DND-41 (cell line): ENCODE measurements at regions not wholly inside any gene's neighbourhood (a gene's known extent, or its start where the extent isn't known, plus 50 kb on each side); places are given as distances from the start of the nearest gene placed in this dataset.

ENCODE experiments used
- ATAC-seq: fragments of 200-7000 bp; cut with Tn5 transposase; 3 replicates; pipeline ENCODE4 v1.9.1; 2021; ENCODE audit warnings: low read depth; ENCODE audit not compliant: insufficient read depth
- DNase-seq: peaks from one replicate; pipeline ENCODE4 v3.0.0-alpha.2; 2020
- H2AFZ ChIP-seq: 2 replicates; pipeline ENCODE4 v1.6.0; 2012; ENCODE audit warnings: low read depth, low read length
- H3K27ac ChIP-seq: 2 replicates; pipeline ENCODE4 v1.5.1; 2012; ENCODE audit warnings: low read length, inconsistent platforms
- H3K27me3 ChIP-seq: fragments of 200-600 bp; sonication (generic); 2 replicates; pipeline ENCODE4 v1.6.0; 2012; ENCODE audit warnings: low read length, mild to moderate bottlenecking, inconsistent platforms; ENCODE audit not compliant: insufficient read depth, poor library complexity
- H3K36me3 ChIP-seq: 2 replicates; pipeline ENCODE4 v1.5.1; 2012; ENCODE audit warnings: low read length, inconsistent platforms; ENCODE audit not compliant: insufficient read depth
- H3K4me1 ChIP-seq: 2 replicates; pipeline ENCODE4 v1.5.1; 2012; ENCODE audit warnings: mild to moderate bottlenecking, low read length; ENCODE audit not compliant: insufficient read depth
- H3K4me2 ChIP-seq: 2 replicates; pipeline ENCODE4 v1.6.0; 2012; ENCODE audit warnings: mild to moderate bottlenecking, moderate library complexity, low read length, inconsistent platforms; ENCODE audit not compliant: insufficient read depth
- H3K4me3 ChIP-seq, 2 experiments: fragments of 200-600 bp in 1 of 2; shearing (Covaris generic) in 1 of 2; 2 replicates each; pipeline ENCODE4 v1.5.1; 2012 to 2016; ENCODE audit warnings: inconsistent platforms in 2 of 2, low read length in 2 of 2, mild to moderate bottlenecking in 2 of 2, low read depth in 1 of 2, moderate library complexity in 1 of 2
- H3K79me2 ChIP-seq: 2 replicates; pipeline ENCODE4 v1.6.0; 2012; ENCODE audit warnings: low read length, inconsistent platforms; ENCODE audit not compliant: insufficient read depth
- H3K9ac ChIP-seq: 2 replicates; pipeline ENCODE4 v1.6.0; 2012; ENCODE audit warnings: low read depth, mild to moderate bottlenecking, inconsistent platforms, low read length, moderate library complexity
- H3K9me3 ChIP-seq: 2 replicates; pipeline ENCODE4 v1.5.1; 2012; ENCODE audit warnings: low read length, moderate library complexity, mild to moderate bottlenecking, inconsistent platforms; ENCODE audit not compliant: insufficient read depth, severe bottlenecking
- H4K20me1 ChIP-seq: 2 replicates; pipeline ENCODE4 v1.6.0; 2012; ENCODE audit warnings: low read length; ENCODE audit not compliant: insufficient read depth
- EZH2 ChIP-seq: IDR thresholded peaks from 3 replicates; pipeline ENCODE4 v1.6.1; 2012; ENCODE audit warnings: borderline replicate concordance, low read depth, mild to moderate bottlenecking, moderate library complexity, low read length, inconsistent platforms; ENCODE audit not compliant: severe bottlenecking
- TF ChIP-seq, protein P1 (sequence below): IDR thresholded peaks from 2 replicates; pipeline ENCODE4 v1.5.1; 2012; ENCODE audit warnings: borderline replicate concordance, low read length, moderate library complexity, mild to moderate bottlenecking; ENCODE audit not compliant: poor library complexity, severe bottlenecking; ENCODE audit errors: extremely low read depth

DNA sequence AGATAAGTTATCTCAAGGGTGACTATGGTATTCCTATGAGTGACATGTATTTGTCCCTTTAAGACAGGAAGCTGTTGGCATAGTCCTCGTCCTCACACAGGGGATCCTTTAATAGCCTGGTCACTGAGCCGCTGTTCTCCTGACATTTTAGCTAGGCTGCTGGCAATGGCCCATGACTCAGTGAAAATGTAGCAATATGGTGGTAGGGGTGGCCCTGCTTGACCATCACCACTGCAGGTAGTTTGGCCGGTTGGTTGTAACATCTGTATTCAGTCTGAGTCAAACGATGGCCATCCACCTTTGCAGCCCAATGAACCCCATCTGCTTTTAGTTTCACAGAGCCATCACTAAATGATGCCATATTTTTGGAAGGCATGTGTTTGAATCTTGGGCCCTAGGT, 110.1 kb upstream of the RAB18 start:
- Histone ChIP-seq H3K4me3 (no peak overlapping the region), H3K9me3 (no peaks in the 10 kb centered on the region), H3K36me3 (no peaks in the 10 kb centered on the region), H3K27me3 (peaks cover 9% of the 10 kb centered on the region), H3K27ac (no peak overlapping the region), H3K4me2 (no peak overlapping the region), H3K79me2 (no peaks in the 10 kb centered on the region), H4K20me1 (no peaks in the 10 kb centered on the region), H2AFZ (no peak overlapping the region), H3K4me1 (no peaks in the 10 kb centered on the region), H3K9ac (no peak overlapping the region)
- ATAC-seq = no peak
- DNase-seq = no peak
- TF ChIP-seq EZH2 = no peak
- TF ChIP-seq, protein P1, sequence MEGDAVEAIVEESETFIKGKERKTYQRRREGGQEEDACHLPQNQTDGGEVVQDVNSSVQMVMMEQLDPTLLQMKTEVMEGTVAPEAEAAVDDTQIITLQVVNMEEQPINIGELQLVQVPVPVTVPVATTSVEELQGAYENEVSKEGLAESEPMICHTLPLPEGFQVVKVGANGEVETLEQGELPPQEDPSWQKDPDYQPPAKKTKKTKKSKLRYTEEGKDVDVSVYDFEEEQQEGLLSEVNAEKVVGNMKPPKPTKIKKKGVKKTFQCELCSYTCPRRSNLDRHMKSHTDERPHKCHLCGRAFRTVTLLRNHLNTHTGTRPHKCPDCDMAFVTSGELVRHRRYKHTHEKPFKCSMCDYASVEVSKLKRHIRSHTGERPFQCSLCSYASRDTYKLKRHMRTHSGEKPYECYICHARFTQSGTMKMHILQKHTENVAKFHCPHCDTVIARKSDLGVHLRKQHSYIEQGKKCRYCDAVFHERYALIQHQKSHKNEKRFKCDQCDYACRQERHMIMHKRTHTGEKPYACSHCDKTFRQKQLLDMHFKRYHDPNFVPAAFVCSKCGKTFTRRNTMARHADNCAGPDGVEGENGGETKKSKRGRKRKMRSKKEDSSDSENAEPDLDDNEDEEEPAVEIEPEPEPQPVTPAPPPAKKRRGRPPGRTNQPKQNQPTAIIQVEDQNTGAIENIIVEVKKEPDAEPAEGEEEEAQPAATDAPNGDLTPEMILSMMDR = no peak

DNA sequence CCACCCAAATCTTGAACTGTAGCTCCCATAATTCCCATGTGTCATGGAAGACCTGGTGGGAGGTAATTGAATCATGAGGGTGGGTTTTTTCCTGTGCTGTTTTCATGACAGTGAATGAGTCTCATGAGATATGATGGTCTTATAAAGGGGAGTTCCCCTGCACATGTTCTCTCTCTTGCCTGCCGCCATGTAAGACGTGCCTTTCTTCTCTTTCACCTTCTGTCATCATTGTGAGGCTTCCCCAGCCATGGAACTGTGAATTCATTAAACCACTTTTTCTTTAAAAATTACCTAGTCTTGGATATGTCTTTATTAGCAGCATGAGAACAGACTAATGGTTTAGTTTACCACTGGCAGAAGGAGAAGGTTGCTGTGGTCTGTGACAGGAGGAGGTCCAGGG, 111.5 kb upstream of the RAB18 start:
- no peak overlapping the region for H3K9ac ChIP-seq
- H3K9me3 ChIP-seq = no peaks in the 10 kb centered on the region
- no peaks in the 10 kb centered on the region for H3K36me3 ChIP-seq
- ATAC-seq (no peak), DNase-seq (no peak)
- H4K20me1 ChIP-seq = no peaks in the 10 kb centered on the region
- H3K27ac ChIP-seq = no peak overlapping the region
- H3K4me3 ChIP-seq = no peak overlapping the region
- TF ChIP-seq EZH2 = no peak
- TF ChIP-seq, protein P1 = no peak
- H2AFZ ChIP-seq = no peak overlapping the region
- no peak overlapping the region for H3K4me2 ChIP-seq
- no peaks in the 10 kb centered on the region for H3K79me2 ChIP-seq
- H3K4me1 ChIP-seq = no peaks in the 10 kb centered on the region
- peaks cover 11% of the 10 kb centered on the region for H3K27me3 ChIP-seq

DNA sequence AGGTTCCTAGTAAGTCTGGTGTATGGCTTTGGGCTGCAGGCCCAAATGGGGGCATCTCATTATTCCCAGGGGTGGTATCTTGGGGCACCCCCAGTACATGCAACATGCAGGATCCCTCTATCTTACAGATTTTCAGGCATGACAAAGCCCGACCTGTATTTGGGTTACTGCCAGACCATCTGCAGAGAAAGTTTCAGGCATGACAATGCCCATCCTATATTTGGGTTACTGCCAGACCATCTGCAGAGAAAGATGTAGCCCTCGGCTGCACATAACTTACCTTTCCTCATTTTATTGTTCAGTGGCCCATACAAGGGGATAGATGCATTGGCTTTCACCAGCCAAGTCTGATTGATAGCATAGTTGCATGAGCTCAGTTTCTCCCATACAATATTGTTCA, 112.2 kb upstream of the RAB18 start:
- no peaks in the 10 kb centered on the region for H3K36me3 ChIP-seq
- no peak overlapping the region for H3K4me2 ChIP-seq
- no peaks in the 10 kb centered on the region for H3K4me1 ChIP-seq
- no peak for TF ChIP-seq EZH2
- TF ChIP-seq, protein P1 = no peak
- no peak overlapping the region for H2AFZ ChIP-seq
- H3K9me3 ChIP-seq = no peaks in the 10 kb centered on the region
- no peak for DNase-seq
- no peak overlapping the region for H3K27ac ChIP-seq
- no peak for ATAC-seq
- peaks cover 11% of the 10 kb centered on the region for H3K27me3 ChIP-seq
- no peaks in the 10 kb centered on the region for H4K20me1 ChIP-seq
- no peak overlapping the region for H3K9ac ChIP-seq
- no peak overlapping the region for H3K4me3 ChIP-seq
- no peaks in the 10 kb centered on the region for H3K79me2 ChIP-seq

DNA sequence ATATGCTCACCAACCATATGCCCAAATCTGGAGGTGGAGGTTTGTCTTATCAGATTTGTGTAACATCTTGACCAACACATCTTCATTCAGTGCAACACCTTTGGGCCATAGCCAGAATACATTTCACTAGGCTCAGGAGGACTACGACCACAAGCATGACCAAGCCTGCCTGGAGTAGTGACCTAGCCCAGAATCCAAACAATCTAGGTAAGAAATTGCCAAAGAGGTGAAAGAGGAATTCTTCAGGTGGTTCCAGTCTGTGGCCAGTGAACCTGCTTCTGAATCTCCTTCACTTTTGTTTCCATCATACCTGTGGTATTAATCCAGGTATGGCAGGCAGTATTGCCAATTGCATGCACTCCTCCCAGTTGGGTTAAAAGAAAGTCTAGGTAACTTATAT, 112.8 kb upstream of the RAB18 start:
- Histone ChIP-seq H4K20me1 (no peaks in the 10 kb centered on the region), H3K4me3 (no peak overlapping the region), H2AFZ (no peak overlapping the region), H3K27ac (no peak overlapping the region), H3K36me3 (no peaks in the 10 kb centered on the region), H3K79me2 (no peaks in the 10 kb centered on the region), H3K9me3 (no peaks in the 10 kb centered on the region), H3K9ac (no peak overlapping the region), H3K4me2 (no peak overlapping the region), H3K4me1 (no peaks in the 10 kb centered on the region), H3K27me3 (peaks cover 11% of the 10 kb centered on the region)
- DNase-seq (no peak), ATAC-seq (no peak)
- TF ChIP-seq, protein P1 = no peak
- TF ChIP-seq EZH2 = no peak
